Smooth muscle cell (in vitro differentiated cells): ENCODE measurements at regions not wholly inside any gene's neighbourhood (a gene's known extent, or its start where the extent isn't known, plus 50 kb on each side); places are given as distances from the start of the nearest gene placed in this dataset.

ENCODE experiments used
- DNase-seq: peaks from one replicate; lab custom pipeline; 2025; ENCODE audit not compliant: unreplicated experiment; lab: John Stamatoyannopoulos, UW
- H2AFZ ChIP-seq: fragments of 200-600 bp; sonication (generic); 2 replicates; pipeline ENCODE4 v1.6.0; 2016; ENCODE audit warnings: antibody characterized with exemption, low read depth, mild to moderate bottlenecking
- H3F3A ChIP-seq: fragments of 200-600 bp; sonication (generic); 2 replicates; pipeline ENCODE4 v1.6.0; 2017; ENCODE audit warnings: antibody characterized with exemption, low read depth
- H3K27ac ChIP-seq: fragments of 200-600 bp; sonication (generic); 2 replicates; pipeline ENCODE4 v1.5.1; 2016; ENCODE audit warnings: low read depth, mild to moderate bottlenecking
- H3K27me3 ChIP-seq: fragments of 200-600 bp; sonication (generic); 2 replicates; pipeline ENCODE4 v1.6.1; 2016; ENCODE audit warnings: low read depth, mild to moderate bottlenecking
- H3K36me3 ChIP-seq: fragments of 200-600 bp; sonication (generic); 2 replicates; pipeline ENCODE4 v1.5.1; 2016; ENCODE audit warnings: low read depth
- H3K4me1 ChIP-seq: fragments of 200-600 bp; sonication (generic); 2 replicates; pipeline ENCODE4 v1.5.1; 2016; ENCODE audit warnings: low read depth
- H3K4me2 ChIP-seq: fragments of 200-600 bp; sonication (generic); 2 replicates; pipeline ENCODE4 v1.6.0; 2016; ENCODE audit warnings: mild to moderate bottlenecking
- H3K4me3 ChIP-seq: fragments of 200-600 bp; sonication (generic); 2 replicates; pipeline ENCODE4 v1.5.1; 2016; ENCODE audit warnings: mild to moderate bottlenecking
- H3K79me2 ChIP-seq: fragments of 200-600 bp; sonication (generic); 2 replicates; pipeline ENCODE4 v1.6.0; 2016; ENCODE audit warnings: low read depth, mild to moderate bottlenecking
- H3K9ac ChIP-seq: fragments of 200-600 bp; sonication (generic); 2 replicates; pipeline ENCODE4 v1.6.0; 2016; ENCODE audit warnings: low read depth
- H3K9me3 ChIP-seq: fragments of 200-600 bp; sonication (generic); replicated peaks from 2 replicates; pipeline ENCODE4 v1.5.1; 2016; ENCODE audit warnings: low read depth
- H4K20me1 ChIP-seq: fragments of 200-600 bp; sonication (generic); 2 replicates; pipeline ENCODE4 v1.6.0; 2016; ENCODE audit warnings: low read depth
- WGBS: methylation state at CpG from one replicate; pipeline ENCODE4 v1.1.7; 2016; ENCODE audit warnings: low lambda C conversion rate; 5-methylcytosine and 5-hydroxymethylcytosine counted together
- TF ChIP-seq, protein P1 (sequence below): fragments of 200-600 bp; sonication (generic); IDR thresholded peaks from 2 replicates; pipeline ENCODE4 v1.5.1; 2017; ENCODE audit warnings: borderline replicate concordance, mild to moderate bottlenecking, antibody characterized with exemption; ENCODE audit not compliant: insufficient read depth, poor library complexity, severe bottlenecking

DNA sequence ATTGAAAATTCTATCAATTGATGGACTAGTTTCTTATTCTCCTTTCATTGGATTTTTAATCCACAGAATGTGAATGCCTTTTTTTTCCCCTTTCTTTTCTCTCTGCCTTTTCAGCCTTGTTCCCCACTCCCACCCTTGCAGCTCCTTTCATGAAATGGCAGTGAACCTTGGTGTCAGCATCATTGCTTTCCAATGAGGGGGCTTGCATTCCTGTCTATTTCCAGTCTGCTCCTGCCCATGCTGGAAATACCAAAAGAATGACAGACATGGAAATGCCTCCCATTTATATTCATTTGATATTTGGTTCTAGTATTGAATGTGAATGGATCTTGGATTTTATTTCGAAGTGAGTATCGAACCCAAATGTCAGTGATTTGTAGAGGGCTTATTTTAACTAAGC, 162.7 kb upstream of the SGCD start:
- Histone ChIP-seq H3K27me3 (no peaks in the 10 kb centered on the region), H3K36me3 (no peaks in the 10 kb centered on the region), H3K79me2 (no peaks in the 10 kb centered on the region), H3K9me3 (no peaks in the 10 kb centered on the region), H3K9ac (no peak overlapping the region), H3F3A (no peaks in the 10 kb centered on the region), H4K20me1 (no peaks in the 10 kb centered on the region), H3K4me1 (no peaks in the 10 kb centered on the region), H2AFZ (no peak overlapping the region), H3K4me2 (no peak overlapping the region), H3K27ac (no peak overlapping the region), H3K4me3 (no peak overlapping the region)
- TF ChIP-seq, protein P1, sequence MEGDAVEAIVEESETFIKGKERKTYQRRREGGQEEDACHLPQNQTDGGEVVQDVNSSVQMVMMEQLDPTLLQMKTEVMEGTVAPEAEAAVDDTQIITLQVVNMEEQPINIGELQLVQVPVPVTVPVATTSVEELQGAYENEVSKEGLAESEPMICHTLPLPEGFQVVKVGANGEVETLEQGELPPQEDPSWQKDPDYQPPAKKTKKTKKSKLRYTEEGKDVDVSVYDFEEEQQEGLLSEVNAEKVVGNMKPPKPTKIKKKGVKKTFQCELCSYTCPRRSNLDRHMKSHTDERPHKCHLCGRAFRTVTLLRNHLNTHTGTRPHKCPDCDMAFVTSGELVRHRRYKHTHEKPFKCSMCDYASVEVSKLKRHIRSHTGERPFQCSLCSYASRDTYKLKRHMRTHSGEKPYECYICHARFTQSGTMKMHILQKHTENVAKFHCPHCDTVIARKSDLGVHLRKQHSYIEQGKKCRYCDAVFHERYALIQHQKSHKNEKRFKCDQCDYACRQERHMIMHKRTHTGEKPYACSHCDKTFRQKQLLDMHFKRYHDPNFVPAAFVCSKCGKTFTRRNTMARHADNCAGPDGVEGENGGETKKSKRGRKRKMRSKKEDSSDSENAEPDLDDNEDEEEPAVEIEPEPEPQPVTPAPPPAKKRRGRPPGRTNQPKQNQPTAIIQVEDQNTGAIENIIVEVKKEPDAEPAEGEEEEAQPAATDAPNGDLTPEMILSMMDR = no peak
- WGBS = 93% methylated on average over 2 of the region's 2 CpGs
- no peak for DNase-seq

DNA sequence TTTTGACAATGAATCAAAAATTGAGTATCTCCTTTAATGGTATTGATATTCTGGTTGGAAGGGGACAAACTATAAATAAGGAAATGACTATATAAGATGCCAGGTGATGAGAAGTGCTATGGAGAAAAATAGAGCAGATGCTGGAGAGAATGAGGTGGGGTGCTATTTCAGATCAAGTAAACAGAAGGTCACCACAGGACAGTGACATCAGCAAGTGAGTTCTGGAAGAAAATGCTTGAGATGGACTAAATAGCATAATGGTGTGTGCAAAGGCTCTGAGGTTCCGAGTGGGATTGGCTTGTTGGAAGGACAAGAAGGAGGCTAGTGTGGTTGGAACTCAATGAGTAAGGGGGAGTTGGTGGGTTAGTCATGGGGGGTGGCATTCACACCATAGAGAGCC, 157.5 kb upstream of the SGCD start:
- no peak overlapping the region for H3K9ac ChIP-seq
- no peak overlapping the region for H2AFZ ChIP-seq
- no peaks in the 10 kb centered on the region for H3K36me3 ChIP-seq
- no peaks in the 10 kb centered on the region for H3F3A ChIP-seq
- TF ChIP-seq, protein P1 = no peak
- no peaks in the 10 kb centered on the region for H3K79me2 ChIP-seq
- H3K4me1 ChIP-seq = no peaks in the 10 kb centered on the region
- no peaks in the 10 kb centered on the region for H3K9me3 ChIP-seq
- WGBS = 100% methylated on average over 1 of the region's 1 CpG
- DNase-seq = no peak
- no peaks in the 10 kb centered on the region for H4K20me1 ChIP-seq
- H3K27ac ChIP-seq = no peak overlapping the region
- H3K27me3 ChIP-seq = peaks cover 5% of the 10 kb centered on the region
- no peak overlapping the region for H3K4me2 ChIP-seq
- H3K4me3 ChIP-seq = no peak overlapping the region

DNA sequence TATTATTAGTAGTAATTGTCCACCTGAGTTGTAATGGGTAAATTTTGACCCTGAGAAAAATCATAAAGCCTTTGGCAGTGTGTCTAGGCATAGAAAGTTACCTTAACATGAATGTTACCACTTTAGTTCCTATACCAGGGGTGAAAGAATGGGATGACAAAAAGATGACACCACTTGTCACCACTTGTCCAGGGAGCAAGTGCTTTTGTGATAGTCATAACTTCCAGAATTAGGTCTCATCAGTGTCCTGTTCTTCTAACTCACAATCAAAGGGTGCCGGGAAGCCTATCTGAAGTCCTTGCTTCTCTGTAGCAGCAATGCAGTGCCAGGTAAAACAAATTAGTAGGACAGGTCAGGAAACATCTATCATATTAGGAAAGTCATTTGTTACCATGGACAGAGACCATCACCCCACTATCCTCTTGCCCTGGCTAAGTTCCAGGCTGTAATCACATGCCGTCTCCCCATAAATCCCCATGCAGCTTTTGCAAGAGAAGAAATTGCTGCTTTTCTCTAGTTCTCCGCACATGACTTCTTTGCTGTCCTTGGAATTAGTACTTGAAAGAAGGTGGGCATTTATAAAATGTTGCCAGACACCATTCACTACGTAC, 156.5 kb upstream of the SGCD start:
- Histone ChIP-seq H3K9me3 (no peaks in the 10 kb centered on the region), H3F3A (no peaks in the 10 kb centered on the region), H3K27ac (no peak overlapping the region), H3K4me2 (no peak overlapping the region), H3K9ac (no peak overlapping the region), H3K4me1 (no peaks in the 10 kb centered on the region), H3K27me3 (peaks cover 5% of the 10 kb centered on the region), H3K4me3 (no peak overlapping the region), H4K20me1 (no peaks in the 10 kb centered on the region), H3K36me3 (no peaks in the 10 kb centered on the region), H3K79me2 (no peaks in the 10 kb centered on the region), H2AFZ (no peak overlapping the region)
- WGBS = 94% methylated on average over 4 of the region's 4 CpGs
- TF ChIP-seq, protein P1 = no peak
- no peak for DNase-seq

DNA sequence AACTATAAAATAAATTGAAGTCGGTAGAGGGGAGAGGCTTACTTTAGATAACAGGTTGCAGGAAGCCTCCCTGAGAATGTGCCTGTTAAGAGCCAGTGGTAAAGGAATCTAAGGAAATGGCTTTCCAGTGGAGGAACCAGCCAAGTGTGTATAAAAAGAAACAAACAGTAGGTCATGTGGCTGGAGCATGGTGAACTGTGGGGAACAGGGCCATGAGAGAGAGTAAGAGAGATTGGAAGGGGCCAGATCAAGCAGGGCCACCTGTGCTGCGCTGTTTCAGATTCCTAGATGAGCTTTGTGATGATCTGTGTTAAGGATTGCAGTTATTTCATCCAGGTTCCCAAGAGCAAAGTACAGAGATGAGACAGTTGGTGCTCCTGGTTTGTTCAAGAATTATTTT, 152.7 kb upstream of the SGCD start:
- TF ChIP-seq, protein P1 = no peak
- Histone ChIP-seq H4K20me1 (no peaks in the 10 kb centered on the region), H3K79me2 (no peaks in the 10 kb centered on the region), H3K27ac (no peak overlapping the region), H3K9me3 (no peaks in the 10 kb centered on the region), H3K4me3 (no peak overlapping the region), H3K4me2 (no peak overlapping the region), H3K27me3 (peaks cover 5% of the 10 kb centered on the region), H3K4me1 (no peaks in the 10 kb centered on the region), H3F3A (no peaks in the 10 kb centered on the region), H2AFZ (no peak overlapping the region), H3K36me3 (no peaks in the 10 kb centered on the region), H3K9ac (no peak overlapping the region)
- 91% methylated on average over 2 of the region's 2 CpGs for WGBS
- no peak for DNase-seq
